ENCODE measurements at regions not wholly inside any gene's neighbourhood (a gene's known extent, or its start where the extent isn't known, plus 50 kb on each side); places are given as distances from the start of the nearest gene placed in this dataset.
"Not testable (repeated sequence)": the region's sequence is repeated elsewhere in the genome, so short reads cannot be mapped to it uniquely, and the experiment has no call there.

DNA sequence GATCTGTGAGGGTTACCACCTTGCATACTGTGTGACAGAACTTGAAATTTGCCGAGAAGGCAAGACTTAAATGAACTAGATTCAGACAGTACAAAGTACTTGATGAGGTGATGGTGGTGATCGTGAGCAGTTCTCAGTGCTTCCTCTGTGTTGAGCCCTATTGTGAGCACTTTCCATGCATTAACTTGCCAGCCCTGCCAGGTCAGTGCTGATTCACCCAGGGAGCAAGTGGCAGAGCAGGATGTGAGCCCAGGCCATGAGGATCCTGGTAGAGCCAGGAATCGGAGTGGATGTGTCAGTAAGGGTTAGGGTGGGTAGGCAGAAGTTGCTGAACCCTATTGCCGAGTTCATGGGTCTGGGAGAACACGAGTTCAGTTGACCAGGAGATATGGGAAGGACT lies 4545.7 kb upstream of the TPTE start:
- H3K27me3 Mint-ChIP-seq, H3K9me3 Mint-ChIP-seq, ATAC-seq, DNase-seq, H3K4me1 Mint-ChIP-seq, H3K36me3 Mint-ChIP-seq, POLR2A ChIA-PET, H3K27ac Mint-ChIP-seq, H3K4me3 Mint-ChIP-seq: not testable (repeated sequence)

DNA sequence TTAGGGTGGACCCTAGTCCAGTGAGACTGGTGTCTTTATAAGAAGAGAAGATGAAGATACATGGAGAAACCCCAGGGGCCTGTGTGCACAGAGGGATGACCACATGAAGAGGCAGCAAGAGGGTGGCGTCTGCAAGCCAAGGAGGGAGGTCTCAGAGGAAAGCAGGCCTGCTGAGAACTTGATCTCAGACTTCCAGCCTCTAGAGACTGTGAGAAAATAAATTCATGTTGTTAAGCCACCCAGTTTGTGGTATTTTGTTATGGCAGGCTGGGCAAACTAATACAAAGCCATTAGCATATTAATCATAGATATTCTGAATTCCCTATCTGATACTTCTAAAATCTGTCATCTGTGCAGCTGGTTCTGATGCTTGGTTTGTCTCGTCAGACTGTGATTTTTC lies 4523.8 kb upstream of the TPTE start:
- POLR2A ChIA-PET, H3K4me1 Mint-ChIP-seq, H3K4me3 Mint-ChIP-seq, ATAC-seq, H3K36me3 Mint-ChIP-seq, H3K27ac Mint-ChIP-seq, DNase-seq, H3K9me3 Mint-ChIP-seq, H3K27me3 Mint-ChIP-seq: not testable (repeated sequence)

DNA sequence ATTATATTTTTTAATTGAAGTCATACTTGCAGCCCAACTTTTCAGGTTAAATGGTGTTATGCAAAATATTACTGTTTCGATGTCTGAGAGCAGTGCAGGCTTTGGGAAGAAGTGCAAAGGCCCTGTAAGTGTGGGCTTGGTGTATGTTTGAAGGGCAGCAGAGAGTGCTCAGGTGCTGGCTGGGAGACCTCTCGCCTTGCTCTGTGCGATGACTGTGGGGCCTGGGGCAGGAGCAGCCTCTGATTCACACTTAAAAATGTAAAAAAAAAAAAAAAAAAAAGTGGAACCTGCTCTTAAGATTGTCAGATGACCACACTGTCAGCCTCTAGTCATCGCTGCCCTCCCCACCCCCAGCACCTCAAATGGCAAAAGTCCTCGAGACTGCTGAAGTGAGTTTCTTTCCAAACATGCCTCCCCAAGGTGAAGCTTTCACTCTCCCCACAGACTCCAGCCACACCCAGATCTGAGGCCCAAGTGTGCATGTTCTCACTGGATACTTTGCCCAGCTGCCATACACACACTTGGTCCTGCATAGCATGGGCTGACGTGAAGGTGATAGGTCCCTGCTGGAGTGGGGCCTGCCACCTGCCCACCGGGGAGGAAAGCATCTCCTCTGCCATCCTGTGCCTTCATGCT lies 4505.8 kb upstream of the TPTE start:
- ATAC-seq, H3K27me3 Mint-ChIP-seq, H3K4me1 Mint-ChIP-seq, H3K36me3 Mint-ChIP-seq, DNase-seq, H3K27ac Mint-ChIP-seq, H3K4me3 Mint-ChIP-seq, H3K9me3 Mint-ChIP-seq, POLR2A ChIA-PET: not testable (repeated sequence)

DNA sequence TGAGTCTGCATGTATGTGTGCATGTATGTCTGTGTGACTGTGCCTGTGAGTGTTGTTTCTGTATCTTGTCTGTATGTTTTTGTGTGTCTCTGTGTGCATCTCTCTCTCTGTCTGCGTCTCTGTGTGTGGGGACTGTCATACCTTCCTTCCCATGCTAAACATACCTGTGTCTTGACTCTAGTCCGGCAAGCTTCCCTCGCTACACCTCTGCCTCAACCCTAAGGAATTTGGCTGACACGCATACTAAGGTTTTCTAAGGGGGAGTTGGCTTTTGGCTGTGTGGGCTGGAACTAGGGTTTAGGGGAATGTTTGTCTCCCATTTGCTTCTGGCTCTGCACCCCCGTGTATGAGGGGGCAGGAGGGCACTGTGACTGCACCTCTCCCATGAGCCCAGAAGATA lies 4500.9 kb upstream of the TPTE start:
- H3K4me1 Mint-ChIP-seq, H3K9me3 Mint-ChIP-seq, DNase-seq, H3K27ac Mint-ChIP-seq, H3K36me3 Mint-ChIP-seq, H3K4me3 Mint-ChIP-seq, POLR2A ChIA-PET, ATAC-seq, H3K27me3 Mint-ChIP-seq: not testable (repeated sequence)

DNA sequence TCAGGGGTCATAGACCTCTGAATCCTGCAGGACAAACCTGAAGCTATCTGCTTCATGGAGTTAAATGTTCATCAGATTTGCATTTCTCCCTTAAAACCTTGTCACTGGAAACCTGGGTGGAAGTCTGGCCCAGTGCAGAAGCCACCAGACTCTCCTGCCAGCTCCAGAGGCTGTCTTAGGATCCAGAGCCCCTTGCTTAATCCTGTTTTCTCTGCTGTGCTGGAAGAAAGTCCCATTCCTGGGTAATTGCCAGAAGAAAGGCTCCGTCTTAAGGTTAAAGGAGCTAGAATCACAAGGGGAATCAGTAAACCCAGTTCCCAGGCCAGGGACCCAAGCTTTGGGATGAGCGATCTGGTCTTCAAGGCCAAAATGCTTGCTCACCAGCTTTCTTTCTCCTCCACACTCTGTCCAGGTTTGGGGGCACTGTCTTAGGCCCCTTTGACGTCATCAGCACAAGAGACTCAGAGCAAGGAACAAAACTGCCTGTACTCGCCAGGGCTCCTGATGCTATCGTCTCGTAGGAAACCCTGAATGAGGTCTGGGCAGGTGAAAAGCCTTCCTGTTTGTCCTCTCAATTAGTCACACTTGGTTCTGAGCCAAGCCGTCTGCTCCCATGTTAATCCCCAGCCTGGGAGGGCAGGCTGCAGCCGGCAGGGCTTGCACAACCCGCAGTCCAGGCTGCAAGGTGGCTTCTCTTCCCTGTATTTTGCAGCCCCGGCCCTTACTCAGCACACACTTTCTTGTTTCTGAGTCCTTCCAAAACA lies 4500.2 kb upstream of the TPTE start:
- H3K27ac Mint-ChIP-seq, ATAC-seq, H3K36me3 Mint-ChIP-seq, H3K9me3 Mint-ChIP-seq, DNase-seq, POLR2A ChIA-PET, H3K4me1 Mint-ChIP-seq, H3K27me3 Mint-ChIP-seq, H3K4me3 Mint-ChIP-seq: not testable (repeated sequence)

DNA sequence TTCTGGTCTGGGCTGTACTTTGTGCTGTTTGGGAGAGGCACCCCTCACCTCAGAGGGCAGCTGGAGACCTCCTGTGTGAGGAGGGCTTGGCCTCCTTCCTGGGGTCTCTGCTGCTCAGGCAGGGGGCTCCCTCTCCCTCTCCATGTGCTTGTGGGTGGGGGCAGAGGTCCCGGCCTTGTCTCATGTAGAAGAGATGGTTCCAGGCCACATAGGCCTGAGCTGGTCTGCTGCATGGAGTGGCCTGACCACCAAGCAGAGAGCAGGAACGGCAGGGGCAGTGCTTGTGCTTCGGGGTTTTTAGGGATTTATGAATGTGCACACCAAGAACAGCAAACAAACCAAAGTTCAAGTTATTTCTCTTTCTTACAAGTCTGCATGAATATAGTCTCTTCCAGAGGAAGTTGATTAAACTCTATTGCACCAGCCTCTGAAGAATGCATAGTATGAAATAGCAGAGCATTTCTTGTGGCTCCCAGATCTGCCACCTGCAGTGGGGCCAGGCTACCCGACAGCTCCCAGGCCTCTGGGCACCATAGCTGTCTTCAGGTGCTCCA lies 4499.6 kb upstream of the TPTE start:
- POLR2A ChIA-PET, H3K27ac Mint-ChIP-seq, DNase-seq, ATAC-seq, H3K4me1 Mint-ChIP-seq, H3K9me3 Mint-ChIP-seq, H3K4me3 Mint-ChIP-seq, H3K27me3 Mint-ChIP-seq, H3K36me3 Mint-ChIP-seq: not testable (repeated sequence)

DNA sequence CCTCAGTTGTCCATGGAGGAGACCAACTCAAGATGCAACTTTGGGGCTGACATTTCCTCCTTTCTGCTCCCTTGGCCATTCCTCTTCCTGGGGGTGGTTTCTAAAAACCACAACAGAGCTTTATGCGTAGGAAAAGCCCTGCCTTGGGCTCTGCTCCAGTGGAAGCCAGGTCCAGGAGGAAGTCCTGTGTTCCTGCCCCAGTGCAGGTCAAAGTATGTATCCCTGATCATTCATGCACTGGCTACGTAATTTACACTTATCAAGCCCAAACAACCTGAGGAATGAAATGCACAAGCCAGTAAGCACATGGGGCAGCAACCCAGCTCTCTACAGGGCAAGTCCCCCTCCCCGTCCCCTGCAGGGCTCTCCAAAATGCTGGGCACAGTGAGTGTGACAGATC lies 4498.1 kb upstream of the TPTE start:
- H3K27ac Mint-ChIP-seq, H3K36me3 Mint-ChIP-seq, H3K4me3 Mint-ChIP-seq, H3K4me1 Mint-ChIP-seq, H3K27me3 Mint-ChIP-seq, DNase-seq, POLR2A ChIA-PET, ATAC-seq, H3K9me3 Mint-ChIP-seq: not testable (repeated sequence)

DNA sequence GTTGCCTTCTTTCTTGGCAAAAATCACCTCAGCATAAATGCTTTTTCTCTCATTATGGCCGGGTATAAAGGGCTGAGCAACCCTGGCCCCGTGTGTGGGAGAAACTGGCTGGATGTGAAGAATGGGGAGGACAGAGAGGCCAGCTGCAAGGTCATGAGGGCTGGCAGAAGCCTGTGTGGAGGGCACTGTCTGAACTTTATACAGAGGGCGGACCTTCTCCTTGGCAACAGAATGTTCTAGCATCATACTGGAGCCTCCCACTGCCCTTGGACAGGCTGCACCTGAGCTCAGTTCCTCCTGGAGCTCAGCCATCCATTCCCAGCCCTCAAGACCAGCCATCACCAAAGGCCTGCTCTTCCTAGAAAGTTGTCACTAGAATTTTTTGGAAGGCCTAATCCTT lies 4496.2 kb upstream of the TPTE start:
- POLR2A ChIA-PET, H3K4me3 Mint-ChIP-seq, H3K27me3 Mint-ChIP-seq, ATAC-seq, H3K4me1 Mint-ChIP-seq, H3K27ac Mint-ChIP-seq, DNase-seq, H3K9me3 Mint-ChIP-seq, H3K36me3 Mint-ChIP-seq: not testable (repeated sequence)

DNA sequence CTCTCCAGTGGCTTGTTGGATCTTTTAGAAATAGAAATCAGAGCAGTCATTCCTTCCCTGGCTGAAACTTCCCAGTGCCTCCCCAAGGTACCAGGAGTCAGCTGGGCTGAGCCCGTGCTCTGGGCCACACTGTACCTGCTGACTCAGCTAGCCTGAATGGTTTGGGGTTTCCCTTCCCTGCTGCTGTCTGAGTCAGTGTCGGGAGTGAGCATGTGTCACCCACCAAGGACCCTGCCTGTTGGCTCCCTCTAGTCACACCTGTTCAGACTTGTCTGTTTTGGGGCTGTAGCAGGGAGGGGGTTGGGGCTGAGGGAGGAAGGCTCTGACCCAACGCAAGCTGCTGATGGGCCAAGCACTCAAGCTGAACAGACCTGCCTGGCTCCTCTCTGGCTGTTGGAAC lies 4493.9 kb upstream of the TPTE start:
- H3K27me3 Mint-ChIP-seq, H3K36me3 Mint-ChIP-seq, H3K27ac Mint-ChIP-seq, H3K4me1 Mint-ChIP-seq, ATAC-seq, POLR2A ChIA-PET, H3K4me3 Mint-ChIP-seq, H3K9me3 Mint-ChIP-seq, DNase-seq: not testable (repeated sequence)

DNA sequence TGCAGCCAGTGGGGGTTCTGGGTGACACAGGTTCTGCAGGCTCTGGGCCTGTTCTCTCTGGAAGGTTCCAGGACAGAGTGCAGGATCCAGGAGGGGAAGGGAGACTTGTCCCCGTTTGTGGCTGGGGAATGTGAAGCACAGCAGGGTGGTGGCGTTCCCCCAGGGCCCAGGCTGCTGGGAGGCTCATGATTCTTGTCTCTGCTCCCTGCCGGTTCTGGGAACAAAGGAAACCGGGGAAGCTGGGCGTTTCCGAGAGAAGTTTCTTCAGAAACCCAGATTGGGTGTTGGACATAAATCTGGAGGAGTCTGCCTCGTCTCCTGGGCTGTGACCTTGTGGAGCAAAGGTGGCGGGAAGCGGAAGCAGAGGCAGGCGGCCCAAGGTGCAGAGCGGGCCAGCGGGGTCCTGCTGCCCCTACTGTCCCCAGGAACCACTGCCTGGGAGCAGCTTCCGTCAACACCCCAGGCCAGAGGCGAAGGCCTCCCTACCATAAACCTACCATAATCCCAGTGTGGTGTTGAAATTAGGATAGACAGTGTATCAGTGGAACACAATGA lies 4487.2 kb upstream of the TPTE start:
- POLR2A ChIA-PET, H3K27ac Mint-ChIP-seq, ATAC-seq, H3K4me3 Mint-ChIP-seq, H3K4me1 Mint-ChIP-seq, DNase-seq, H3K36me3 Mint-ChIP-seq, H3K9me3 Mint-ChIP-seq, H3K27me3 Mint-ChIP-seq: not testable (repeated sequence)

DNA sequence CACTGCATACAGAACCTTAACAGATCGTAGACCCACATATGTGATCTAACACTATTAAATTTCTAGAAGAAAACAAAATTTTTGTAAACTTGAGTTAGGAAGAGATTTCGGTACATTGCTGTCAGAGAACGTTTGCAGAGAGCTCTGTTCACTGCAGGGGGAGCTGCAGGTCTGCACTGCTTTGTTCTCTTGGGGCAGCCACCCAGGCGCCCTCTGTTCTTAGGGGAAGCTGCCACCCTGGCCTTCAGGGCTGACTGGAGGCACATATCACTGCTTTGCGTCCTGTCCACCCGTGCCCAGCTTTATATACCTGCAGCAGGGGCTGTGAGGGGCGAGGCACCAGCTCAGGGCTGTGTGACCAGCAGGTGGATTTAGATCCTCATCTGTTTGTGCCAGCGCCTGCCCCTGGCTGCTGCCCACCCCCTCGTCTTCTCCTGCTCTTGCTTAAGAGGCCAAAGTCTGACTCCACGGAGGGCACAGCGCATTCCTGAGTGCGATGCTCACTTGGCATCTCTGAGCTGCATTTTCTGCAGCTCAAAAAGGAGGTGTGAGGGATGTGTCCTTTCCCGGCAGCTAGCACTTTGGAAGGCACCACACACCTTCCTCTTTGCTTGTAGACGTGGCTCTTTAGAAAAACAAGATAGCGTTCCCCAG lies 4486.4 kb upstream of the TPTE start:
- DNase-seq, H3K27ac Mint-ChIP-seq, H3K9me3 Mint-ChIP-seq, POLR2A ChIA-PET, ATAC-seq, H3K36me3 Mint-ChIP-seq, H3K27me3 Mint-ChIP-seq, H3K4me1 Mint-ChIP-seq, H3K4me3 Mint-ChIP-seq: not testable (repeated sequence)

DNA sequence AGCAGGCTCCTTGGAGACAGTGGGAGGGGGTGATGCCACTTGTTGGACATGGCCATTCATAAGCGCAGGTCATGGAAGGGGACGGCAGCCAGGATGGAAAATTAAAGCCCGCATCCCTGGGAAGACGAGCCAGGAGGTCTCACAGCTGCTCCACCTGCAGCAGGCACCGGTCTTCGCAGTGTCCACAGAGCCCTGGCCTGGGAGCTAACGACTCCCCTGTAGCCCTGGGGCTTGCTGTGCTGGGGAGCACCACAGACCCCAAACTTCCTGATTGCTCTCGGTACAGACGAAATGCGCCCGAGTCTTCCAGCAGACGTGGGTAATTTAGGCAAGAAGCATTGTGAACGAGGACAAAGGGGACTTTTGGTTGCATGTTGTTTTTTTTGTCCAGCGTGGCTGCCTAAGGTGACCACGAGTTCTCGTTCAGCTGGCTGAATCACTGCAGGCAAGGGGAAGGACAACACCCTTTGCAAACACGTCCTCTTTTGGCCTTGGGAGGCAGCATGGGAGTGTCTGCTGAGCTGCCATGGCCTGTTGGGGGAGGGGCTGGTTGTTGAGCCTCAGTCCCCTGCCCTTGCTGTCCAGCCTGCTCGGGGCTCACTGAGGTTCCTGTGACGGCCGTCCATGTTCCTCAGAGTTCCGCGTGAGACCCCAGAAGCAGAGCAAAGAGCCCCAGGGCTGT lies 4485.8 kb upstream of the TPTE start:
- DNase-seq, H3K4me1 Mint-ChIP-seq, H3K4me3 Mint-ChIP-seq, H3K27ac Mint-ChIP-seq, H3K27me3 Mint-ChIP-seq, H3K9me3 Mint-ChIP-seq, POLR2A ChIA-PET, H3K36me3 Mint-ChIP-seq, ATAC-seq: not testable (repeated sequence)

DNA sequence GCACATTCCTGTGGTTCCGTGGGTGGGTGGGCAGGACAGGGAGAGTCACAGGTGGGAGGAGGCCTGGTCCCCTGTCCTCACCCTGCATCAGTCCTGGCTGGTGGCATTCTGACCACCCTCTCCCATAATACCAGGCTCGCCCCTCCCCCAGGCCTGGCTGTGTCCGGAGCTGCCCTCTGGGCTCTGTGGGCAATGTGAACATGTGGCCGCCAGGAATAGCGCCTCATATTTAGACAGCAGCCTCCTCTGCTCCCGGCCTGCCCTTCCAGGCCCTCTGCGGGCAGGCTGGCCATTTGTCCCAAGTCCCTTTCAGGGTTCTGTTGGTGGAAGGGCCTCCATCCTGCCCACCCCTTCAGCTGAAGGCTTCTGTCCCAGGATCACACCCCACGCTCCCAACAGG lies 4482.2 kb upstream of the TPTE start:
- DNase-seq, H3K36me3 Mint-ChIP-seq, H3K27ac Mint-ChIP-seq, H3K4me3 Mint-ChIP-seq, H3K4me1 Mint-ChIP-seq, ATAC-seq, POLR2A ChIA-PET, H3K27me3 Mint-ChIP-seq, H3K9me3 Mint-ChIP-seq: not testable (repeated sequence)

Measured in naive thymus-derived CD8-positive, alpha-beta T cell (primary cell).